GM19463 (cell line): ENCODE measurements at regions not wholly inside any gene's neighbourhood (a gene's known extent, or its start where the extent isn't known, plus 50 kb on each side); places are given as distances from the start of the nearest gene placed in this dataset.
"Not testable (repeated sequence)": the region's sequence is repeated elsewhere in the genome, so short reads cannot be mapped to it uniquely, and the experiment has no call there.

ENCODE experiments used
- ATAC-seq: cut with Tn5 transposase; IDR thresholded peaks from one replicate; pipeline ENCODE4 v1.9.1; 2021; ENCODE audit warnings: mild to moderate bottlenecking, moderate library complexity; ENCODE audit not compliant: unreplicated experiment

DNA sequence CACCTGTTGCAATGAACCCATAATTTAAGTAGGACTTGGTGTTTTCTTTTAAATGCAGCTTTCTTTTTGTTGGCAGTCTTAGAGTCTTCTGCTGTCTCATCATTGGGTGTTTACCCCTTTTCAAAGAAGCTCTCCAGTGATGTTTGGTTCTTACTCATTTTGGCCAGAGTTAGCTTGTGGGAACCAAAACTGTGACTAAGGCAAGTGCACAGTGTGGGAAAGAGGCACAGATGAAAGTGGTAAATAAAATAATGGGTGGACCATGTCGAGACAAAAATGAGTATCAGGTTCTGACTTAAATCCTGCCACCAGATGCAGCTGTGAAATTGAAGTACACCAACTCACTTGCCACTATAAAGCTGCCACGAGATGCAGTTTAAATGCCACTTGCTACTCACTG, 615.4 kb upstream of the MIS18BP1 start:
- no peak for ATAC-seq

GRCh38 chr14:45867046-45867894, 614.3 kb upstream of the MIS18BP1 start:
- no peak for ATAC-seq

DNA sequence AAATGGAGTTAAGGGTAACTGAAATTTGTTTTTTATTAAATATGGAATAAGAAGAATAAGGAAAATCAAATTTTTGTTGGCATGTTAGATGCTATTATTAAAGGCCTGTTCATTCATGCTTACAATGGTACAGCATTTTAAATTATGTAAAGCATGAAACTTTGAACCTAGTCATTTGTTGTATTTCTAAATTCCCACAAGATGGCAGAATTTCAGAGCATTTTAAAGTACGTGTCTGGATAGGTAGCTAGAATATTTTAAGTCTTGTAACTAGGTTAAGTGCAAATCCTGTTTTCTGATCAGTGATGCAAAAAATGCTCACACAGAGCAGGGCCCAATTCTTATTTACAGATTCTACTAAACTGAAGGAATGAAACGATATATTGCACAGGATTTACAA, 585.6 kb upstream of the MIS18BP1 start:
- ATAC-seq = no peak

- ATAC-seq = no peak
Measured at GRCh38 chr14:45819107-45819506, 566.1 kb upstream of the MIS18BP1 start.

DNA sequence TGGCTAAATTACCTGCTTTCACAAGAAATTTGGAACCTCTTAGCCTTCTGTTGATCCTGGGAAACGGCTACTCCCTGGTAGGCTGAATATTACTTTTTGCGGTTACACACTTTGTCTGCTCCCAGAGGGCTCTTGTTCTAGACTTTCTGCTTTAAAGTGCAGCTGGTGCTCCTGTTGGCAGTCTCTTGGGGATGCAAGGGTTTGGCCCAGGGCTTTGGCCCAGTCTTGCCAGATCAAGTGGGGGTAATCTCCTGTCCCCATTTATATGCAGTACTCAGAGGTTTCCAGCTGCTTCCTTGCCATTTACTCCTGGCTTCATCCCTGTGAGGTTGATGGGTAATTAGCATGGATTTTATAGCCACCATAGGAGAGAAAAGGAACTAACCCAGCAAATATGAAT, 558.2 kb upstream of the MIS18BP1 start:
- ATAC-seq = no peak

DNA sequence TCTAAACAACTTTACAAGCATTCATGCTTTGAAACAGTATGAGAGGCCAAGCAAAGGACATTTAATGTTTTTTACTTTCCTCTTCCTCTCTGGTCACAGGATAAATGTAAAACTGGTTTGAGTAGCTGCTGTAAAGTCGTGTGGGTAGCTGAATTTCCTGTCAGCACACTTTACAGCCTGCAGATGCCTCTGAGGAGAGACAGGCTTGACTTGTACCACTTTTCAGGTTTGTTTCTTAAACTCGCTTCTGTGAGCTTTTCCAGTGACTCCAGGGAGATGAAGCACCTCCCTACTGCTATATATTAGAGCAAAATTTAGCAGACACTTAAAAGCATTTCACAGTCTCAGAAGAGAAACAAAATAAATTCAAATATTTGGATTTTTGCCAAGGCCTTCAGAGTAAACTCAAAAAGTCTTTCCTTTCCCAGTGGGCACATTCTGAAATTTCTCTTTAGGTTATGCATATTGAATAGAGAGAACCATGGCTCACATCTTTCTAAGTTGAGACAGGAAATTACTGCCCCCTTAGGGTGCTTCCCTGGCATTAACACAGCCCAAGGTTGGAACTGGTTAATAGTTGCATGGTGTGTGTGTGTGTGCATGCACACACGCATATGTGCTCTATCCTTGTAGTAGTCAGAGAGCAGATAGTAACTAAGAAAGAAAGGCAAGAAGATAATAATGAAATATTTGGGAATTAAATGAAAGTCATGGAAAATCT, 557.3 kb upstream of the MIS18BP1 start:
- no peak for ATAC-seq

DNA sequence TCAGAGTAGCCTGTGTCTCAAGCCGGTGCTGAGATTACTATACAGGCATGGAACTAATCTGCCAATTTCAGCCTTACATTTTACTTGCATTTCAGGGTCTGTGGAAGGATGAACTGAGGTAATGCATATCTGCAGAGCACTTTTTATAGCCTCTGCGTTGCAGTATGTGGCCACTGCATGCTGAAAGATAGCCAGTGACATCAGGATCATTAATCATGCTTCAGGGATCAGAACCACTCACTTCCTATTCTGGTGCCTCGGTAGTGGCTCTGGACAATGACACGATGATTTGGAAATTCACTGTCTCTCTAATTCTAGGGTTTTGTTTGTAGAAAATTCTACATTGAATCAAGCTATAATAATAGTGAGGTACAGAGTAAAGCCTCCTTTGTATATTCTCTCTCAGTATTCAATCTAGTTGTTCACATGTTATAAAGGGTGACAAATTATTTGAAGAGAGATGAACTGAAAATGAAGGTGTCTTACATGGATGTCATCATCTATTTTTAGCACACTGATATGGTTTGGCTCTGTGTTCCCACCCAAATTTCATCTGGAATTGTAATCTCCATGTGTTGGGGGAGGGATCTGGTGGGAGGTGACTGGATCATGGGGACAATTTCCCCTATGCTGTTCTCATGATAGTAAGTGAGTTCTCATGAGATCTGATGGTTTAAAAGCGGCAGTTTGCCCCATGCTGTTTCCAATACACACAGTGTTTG, 554.3 kb upstream of the MIS18BP1 start:
- no peak for ATAC-seq

DNA sequence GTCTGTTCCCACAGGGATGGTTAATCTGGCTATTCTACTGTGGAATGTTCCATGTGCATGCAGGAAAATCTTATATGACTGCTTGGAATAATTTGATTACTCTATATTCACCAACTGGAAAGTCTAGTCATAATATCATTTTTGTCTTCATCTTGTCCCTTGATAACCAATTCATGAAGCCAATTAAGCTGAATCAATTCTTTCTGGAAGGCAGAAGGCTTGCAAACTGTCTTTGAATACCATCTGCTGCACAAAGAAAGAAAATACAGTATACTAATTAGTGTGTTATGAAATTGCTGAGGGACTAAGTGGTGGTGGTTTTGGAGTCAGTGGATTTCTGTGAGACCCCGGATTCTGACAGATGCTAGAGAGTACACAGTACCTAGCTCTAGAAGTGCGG, 546.5 kb upstream of the MIS18BP1 start:
- no peak for ATAC-seq

- no peak for ATAC-seq
Measured at GRCh38 chr14:45798659-45799058, 545.7 kb upstream of the MIS18BP1 start.

GRCh38 chr14:45796006-45796405, 543.0 kb upstream of the MIS18BP1 start:
- not testable (repeated sequence) for ATAC-seq

GRCh38 chr14:45793081-45793480, 540.1 kb upstream of the MIS18BP1 start:
- ATAC-seq = no peak

DNA sequence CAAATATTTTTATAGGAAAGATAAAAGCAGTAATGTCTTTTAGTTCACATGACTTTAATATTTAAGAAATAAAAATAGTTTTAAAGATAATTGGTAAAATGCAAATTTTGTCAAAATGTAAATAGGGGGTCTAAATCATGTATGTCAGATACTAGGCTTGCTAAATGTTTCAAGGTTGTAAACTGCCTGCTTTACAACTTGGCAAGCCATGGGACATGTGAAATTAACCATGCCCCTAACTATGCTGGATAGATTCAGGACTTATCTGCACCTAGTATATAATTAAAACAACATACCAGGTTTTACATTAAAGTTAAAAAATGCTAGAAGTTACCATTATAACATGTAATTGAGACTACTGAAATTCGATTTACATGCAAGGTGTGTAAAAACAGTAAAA, 537.3 kb upstream of the MIS18BP1 start:
- ATAC-seq = no peak

DNA sequence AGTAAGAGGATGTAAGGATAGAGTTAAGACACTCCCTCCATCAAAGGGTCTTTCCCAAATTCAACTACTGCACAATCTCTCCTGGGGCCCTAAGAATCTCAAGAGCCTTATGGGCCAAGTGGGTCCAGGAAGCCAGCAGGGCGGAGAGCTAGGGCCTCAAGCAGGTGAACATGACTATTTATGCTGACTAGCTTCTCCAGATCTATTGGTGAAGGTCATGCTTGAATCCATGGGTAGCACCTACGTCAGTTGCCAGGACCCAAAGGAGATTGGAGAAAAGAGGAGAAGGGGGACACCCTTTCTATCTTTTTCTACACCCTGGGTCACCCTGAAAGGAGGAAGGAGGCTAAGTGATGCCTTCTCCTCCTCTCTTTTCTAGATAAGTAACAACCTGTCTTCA, 534.2 kb upstream of the MIS18BP1 start:
- ATAC-seq = no peak

DNA sequence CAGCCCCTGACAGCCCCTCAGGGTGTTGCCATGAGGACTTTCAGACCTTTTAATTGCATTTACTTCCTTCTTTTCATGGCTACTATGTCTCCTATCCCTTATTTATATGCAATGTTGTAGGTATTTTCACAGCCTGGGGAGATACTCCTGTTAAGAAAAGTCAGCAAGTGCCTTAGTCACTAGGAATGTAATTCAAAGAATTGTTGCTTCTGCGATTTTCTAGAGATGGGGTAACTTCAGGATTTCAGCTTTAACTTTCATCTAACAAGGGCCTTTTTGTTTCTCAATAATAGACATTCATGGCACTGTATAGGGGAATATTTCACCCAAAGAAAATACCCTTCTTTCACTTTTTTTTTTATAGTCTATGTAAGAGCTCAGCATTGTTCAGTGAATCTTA, 533.3 kb upstream of the MIS18BP1 start:
- no peak for ATAC-seq

GRCh38 chr14:45785240-45785639, 532.2 kb upstream of the MIS18BP1 start:
- no peak for ATAC-seq

DNA sequence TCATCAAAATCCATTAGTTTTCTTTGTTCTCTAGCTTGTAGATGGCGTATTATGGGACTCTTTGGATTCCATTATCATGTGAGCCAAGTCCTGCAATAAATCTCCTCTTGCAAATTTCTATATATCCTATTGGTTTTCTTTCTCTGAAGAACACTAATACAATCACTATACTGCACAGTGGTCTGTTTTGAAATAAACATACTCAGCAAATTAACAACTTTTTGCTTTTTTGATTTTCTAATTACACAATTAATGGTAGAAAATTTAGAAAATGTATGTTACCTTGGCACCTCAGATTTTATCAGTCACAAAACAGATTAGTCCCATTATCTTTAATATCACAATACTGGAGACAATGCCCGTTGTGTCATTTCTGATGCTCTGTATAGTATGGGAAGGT, 513.2 kb upstream of the MIS18BP1 start:
- ATAC-seq = no peak

- no peak for ATAC-seq
Measured at GRCh38 chr14:45757655-45758054, 504.7 kb upstream of the MIS18BP1 start.

DNA sequence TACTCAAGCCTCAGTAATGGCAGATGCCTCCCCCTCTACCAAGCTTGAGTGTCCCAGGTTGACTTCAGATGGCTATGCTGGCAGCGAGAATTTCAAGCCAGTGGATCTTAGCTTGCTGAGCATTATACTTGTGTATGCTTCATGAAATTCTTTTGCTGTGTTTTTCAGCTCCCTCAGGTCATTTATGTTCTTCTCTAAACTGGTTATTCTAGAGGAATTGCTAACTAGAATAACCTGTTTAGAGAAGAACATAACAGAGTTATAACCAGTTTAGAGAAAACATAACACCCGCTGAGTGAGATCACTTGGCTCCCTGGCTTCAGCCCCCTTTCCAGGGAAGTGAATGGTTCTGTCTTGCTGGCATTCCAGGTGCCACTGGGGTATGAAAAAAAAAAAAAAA, 503.4 kb upstream of the MIS18BP1 start:
- ATAC-seq = not testable (repeated sequence)

DNA sequence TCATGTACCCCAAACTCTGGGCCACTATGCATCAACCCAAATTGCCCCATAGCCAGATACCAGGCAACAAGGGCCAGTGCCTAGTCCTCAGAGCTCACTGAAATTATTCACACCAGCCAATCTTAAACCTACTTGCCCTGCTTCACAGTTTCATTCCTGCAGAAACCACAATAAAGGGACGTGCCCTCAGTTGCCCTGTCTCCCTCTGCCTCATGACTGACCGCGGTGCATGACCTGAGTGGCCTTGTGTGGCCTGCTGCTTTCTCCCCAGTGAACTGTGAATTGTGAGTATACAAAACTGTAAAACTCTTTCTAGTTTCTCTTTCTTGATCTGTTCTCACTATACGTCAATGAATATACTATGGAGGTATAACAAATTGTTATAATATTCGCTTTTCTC, 490.9 kb upstream of the MIS18BP1 start:
- no peak for ATAC-seq

DNA sequence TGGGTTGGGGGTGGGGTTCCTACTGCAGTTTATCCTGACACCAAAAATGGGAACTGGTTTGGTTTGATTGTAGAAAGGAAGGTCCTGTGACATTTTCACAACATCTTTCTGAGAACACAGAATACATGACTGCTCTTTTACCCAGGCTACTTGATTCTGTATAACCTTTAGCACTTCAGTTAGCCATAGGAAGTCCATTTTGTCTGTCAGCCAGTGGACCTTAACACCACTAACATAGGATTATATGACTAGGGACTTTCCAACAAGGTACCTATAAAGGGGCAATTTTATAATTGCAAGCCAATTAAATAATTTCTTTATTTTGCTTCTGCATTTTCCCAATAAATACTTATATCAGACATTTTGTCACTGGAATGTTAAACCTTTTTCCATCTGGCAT, 489.2 kb upstream of the MIS18BP1 start:
- ATAC-seq = no peak

GRCh38 chr14:45728434-45729225, 475.6 kb upstream of the MIS18BP1 start:
- ATAC-seq = no peak
